Stimulated activated CD4-positive, alpha-beta T cell treated with anti-CD3 and anti-CD28 coated beads, Interleukin-4, amount 100 ng/mL, for 1 hour (primary cell): ENCODE measurements at regions not wholly inside any gene's neighbourhood (a gene's known extent, or its start where the extent isn't known, plus 50 kb on each side); places are given as distances from the start of the nearest gene placed in this dataset.

Experiments
- DNase-seq: peaks from one replicate; pipeline ENCODE4 v3.0.0-alpha.2; 2020

GRCh38 chr1:198865319-198865718, 226.5 kb downstream of the PTPRC start:
- no peak for DNase-seq

DNA sequence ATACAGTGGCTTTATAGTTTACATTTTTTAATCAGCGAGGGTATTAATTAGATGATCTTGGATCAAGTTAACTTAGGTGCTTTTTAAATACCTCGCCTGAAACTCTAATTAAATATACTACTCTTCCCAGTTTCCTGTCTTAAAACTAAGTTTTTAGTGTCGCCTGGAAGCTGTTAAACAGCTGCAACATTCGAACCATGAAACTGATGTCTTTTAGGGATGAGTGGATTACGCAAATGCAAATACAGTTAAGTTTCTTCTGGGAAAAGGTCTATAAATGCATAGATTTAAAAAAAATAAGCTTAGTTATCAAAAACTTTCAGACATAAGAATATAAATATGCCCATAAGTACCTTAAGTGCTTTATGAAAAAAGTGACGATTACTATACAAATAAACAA, 228.3 kb downstream of the PTPRC start:
- DNase-seq = no peak

DNA sequence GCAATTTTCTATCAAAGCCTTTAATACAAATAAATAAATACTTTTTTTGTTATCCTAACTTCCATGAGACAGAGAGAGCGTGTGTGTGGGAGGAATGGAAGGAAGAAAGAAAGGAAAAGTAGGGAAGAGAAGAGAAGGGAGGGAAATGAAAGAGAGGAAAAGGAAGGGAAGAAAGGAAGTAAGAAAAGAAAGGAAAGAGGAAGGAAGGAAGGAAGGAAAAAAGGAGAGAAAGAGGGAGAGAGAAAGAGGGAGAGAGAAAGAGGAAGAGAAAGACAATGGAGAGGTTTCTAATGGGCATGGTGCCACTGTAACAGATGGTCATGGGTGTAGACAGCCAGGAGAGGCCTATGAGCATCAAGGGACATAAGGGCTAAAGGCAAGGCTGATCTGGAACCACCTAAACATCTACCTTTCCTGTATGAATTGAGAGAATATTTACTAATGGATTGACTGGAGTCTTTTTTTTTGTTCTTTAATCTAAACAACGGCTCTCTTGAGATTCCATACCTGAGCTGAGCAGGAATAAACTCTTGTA, 234.9 kb downstream of the PTPRC start:
- no peak for DNase-seq

DNA sequence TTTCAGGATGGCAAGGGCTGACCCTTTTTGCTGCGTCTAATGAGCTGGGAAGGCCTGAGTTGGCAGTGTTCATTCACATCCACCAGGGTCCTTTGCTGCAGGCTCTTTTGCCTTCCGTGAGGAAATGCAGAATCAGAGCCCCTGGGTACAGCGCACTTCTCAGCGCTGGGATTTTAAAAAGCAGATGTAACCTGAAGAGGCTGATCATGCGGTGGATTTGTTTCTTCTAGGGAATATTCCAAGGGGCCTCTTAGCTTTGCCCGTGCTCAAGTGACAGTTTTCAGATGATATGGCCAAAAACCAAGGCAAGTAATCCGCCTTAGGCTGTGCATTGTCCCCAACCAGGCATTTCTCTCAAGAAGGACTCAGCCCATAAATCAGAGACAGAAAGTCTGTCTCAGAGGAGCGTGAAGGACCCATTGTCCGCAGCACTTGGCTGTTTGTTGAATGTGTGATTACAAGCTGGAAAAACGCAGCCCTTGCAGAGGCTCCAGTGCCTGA, 237.6 kb downstream of the PTPRC start:
- DNase-seq = no peak

GRCh38 chr1:198878566-198878965, 239.7 kb downstream of the PTPRC start:
- no peak for DNase-seq

- no peak for DNase-seq
These were observed 241.0 kb downstream of the PTPRC start for GRCh38 chr1:198879711-198880306.

DNA sequence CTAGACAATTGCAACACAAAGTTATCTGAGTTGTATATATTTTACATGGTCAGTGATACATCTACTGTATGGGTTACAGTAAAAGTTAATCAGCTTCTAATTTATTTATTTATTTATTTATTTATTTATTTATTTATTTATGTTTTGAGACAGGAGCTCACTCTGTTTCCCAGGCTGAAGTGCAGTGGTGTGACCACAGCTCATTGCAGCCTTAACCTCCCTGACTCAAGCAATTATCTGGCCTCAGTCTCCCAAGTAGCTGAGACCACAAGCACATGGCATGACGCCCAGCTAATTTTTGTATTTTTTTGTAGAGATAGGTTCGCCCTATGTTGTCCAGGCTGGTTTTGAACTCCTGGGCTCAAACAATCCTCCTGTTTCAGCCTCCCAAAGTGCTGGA, 241.6 kb downstream of the PTPRC start:
- no peak for DNase-seq

- no peak for DNase-seq
These were observed 242.2 kb downstream of the PTPRC start for GRCh38 chr1:198880818-198881597.

DNA sequence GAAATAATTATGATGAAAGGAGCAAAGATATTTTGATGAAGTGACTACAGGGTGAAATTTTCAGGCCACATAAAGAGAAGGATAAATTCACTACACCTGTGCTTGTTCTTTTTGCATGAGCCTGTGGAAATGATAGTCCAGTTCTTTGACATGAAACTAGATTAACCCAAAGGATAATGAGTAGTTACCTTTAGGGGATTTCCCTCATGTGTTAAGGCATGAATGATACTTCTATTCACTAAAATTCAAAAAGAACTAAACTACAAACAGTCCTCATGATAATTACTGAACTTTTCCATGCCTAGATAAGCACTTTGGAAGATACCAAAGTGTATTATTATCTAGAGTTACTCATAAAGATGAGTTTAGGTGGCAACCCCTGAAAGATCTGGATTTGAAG, 244.3 kb downstream of the PTPRC start:
- no peak for DNase-seq

- no peak for DNase-seq
These were observed 249.0 kb downstream of the PTPRC start for GRCh38 chr1:198887866-198888265.

DNA sequence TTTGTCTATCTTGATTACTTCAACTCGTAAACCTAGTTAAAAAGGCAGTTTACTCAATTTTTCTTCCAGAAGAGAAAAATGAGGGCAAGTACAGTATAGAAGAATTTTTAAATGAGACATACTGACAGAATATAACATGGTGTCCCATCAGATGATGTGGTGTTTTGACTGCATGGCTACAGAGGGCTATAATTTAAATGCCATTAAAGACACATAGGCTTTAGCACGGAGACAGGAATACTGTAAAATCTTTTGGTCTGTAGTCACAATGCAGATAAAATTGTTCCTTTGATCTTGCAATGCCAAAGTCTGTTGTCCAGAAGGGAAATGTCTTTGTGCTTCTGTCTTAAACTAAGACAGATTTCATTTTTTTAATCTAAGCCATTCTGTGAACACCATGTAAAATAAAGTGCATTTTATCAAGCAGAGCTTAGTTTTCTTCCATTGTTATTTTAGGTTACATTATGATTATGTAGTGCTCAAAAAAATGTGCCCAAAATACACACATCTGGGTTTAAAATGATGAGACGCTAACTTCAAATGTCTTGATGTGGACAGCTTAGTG, 249.6 kb downstream of the PTPRC start:
- no peak for DNase-seq

DNA sequence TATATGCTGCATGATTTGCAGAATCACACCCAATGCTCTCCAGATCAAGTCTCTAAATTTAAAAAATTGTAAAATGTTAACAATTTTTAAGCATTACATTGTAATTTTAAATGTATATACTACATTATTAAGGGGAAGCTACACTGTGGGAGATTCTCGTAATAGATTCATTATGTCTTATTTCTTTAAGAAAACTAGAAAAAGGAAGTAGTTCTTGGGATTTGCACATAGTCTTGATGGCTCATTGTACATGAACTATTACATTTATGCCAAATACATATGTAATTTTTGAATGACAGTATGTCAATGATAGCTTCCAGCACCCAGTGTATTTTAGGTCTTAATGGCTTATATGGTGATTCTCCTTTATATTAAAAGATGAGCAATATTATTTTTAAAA, 250.3 kb downstream of the PTPRC start:
- DNase-seq = no peak

DNA sequence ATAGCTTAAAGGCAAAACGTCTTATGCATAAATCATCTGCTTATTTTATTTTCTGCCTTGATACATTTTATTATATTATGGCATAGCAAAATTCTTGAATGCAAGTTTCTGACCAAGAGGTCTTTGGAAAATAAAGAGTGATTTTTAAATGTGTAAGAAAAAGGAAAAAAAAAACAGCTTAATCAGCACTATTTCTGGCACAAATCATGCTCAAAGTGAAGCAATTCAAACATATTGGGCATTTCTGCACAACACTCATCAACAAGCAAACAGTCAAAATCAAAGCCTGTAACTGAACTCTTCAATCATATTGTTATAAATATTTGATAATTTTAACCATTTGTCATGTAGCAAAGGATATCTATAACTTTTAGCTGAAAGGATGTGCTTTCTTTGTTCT, 250.9 kb downstream of the PTPRC start:
- DNase-seq = no peak

- no peak for DNase-seq
These were observed 251.5 kb downstream of the PTPRC start for GRCh38 chr1:198890214-198890930.

DNA sequence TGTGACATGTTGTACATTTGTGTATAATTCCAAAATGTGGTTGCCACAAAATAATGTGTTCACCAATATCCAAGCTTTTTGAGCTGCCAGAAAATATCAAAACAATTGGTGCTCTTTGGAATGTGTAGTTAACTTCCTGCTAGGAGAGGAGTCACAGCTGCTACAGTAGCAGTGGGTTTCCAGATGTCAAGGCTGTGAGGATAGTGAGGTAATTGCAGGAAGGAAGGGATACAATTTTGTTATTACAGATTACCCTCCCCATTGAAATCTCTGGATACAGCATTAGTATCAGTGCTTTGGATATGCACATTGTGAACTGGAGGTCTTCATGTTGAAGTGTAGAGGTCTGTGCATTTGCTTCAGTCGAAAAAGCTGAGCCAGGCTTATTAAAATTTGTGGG, 253.2 kb downstream of the PTPRC start:
- DNase-seq = no peak

GRCh38 chr1:198893141-198893540, 254.3 kb downstream of the PTPRC start:
- DNase-seq = no peak

- DNase-seq = no peak
These were observed 255.1 kb downstream of the PTPRC start for GRCh38 chr1:198893763-198894444.

DNA sequence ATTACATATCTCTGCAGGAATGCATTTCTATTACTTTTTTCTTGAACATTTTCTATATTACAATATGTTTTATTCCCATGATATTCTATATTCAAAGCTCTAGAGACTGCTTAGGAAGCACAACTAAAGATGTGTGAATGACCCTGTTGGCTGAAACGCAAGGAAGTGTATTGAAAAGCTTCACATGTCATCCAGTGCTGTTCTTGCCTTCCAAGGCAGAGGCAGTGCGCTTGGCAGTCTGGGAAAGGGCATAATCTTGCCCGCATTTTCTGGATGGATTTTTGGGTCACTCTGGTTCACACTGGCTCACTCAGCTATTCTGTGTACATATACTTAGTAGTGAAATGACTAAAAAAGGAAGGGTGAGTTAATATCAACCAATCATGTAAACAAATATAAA, 262.4 kb downstream of the PTPRC start:
- no peak for DNase-seq

DNA sequence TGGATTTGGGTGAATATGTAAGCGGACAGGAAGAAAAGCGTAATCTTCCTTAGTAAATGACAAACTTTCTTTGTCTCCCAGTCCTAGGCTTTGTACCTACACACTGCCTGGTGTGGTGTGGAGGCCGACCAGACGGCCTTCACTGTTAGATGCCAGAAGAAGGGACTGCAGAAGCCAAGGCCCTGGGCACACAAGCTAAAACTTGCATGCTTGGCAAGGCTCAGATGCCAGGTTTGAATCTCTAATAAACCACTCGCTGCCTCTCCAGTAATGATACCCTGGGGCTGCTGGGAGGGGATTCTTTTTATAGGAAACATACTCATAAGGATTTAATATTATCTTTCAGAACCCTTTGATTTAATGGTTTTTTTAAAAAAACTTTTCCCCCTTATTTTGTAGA, 263.8 kb downstream of the PTPRC start:
- DNase-seq = no peak

DNA sequence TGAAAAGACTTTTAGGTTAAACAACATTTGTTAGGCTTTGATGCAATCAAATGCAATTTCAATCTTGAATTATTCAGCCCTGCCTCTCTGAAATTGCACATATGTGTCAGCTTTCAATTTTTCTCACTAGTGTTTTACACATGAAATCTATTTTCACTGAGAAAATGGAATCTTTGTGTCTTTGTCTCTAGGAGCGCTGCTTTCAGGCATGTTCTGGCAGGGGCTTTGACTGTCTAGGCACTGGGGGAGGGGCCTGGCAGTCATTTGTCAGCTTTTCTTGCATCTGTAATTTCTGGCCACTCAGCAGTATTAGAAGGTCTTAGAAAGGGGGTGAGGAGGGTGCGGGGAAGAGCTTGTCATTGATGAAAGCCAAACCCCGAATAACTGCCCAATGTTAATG, 264.4 kb downstream of the PTPRC start:
- DNase-seq = no peak

- DNase-seq = no peak
These were observed 264.8 kb downstream of the PTPRC start for GRCh38 chr1:198903621-198904020.

DNA sequence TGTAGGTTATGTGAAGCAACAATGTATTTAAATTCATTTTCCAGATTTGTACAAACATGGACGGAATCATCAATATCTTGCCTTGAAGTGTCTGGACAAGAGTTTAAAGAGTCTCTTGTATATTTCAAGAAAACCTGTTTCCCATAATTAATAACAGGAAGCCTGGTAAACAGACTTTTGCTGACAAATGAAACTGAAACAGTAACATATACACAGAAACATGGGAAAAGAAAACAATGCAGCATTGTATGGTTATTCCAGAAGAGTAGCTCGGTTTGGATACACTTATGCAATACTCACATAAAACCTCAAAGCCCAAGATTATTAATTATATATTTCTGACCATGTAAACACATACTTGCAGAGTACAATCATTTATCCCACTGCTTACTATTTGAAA, 265.5 kb downstream of the PTPRC start:
- DNase-seq = no peak
